Lower leg skin (tissue), 3 donors: ENCODE measurements at regions not wholly inside any gene's neighbourhood (a gene's known extent, or its start where the extent isn't known, plus 50 kb on each side); places are given as distances from the start of the nearest gene placed in this dataset.

Experiments used
- POLR2A ChIP-seq, 2 donors: fragments of 450-650 bp; IDR thresholded peaks; one replicate each; pipeline ENCODE4 v1.6.1; 2016 to 2017; ENCODE audit warnings: antibody characterized with exemption in 2 of 2, mild to moderate bottlenecking in 1 of 2, moderate library complexity in 1 of 2
- TF ChIP-seq, protein P1 (sequence below), 3 donors: fragments of 450-650 bp; IDR thresholded peaks; one replicate each; pipeline ENCODE4 v1.5.1; 2016; ENCODE audit warnings: antibody characterized with exemption in 3 of 3, mild to moderate bottlenecking in 3 of 3, moderate library complexity in 2 of 3

DNA sequence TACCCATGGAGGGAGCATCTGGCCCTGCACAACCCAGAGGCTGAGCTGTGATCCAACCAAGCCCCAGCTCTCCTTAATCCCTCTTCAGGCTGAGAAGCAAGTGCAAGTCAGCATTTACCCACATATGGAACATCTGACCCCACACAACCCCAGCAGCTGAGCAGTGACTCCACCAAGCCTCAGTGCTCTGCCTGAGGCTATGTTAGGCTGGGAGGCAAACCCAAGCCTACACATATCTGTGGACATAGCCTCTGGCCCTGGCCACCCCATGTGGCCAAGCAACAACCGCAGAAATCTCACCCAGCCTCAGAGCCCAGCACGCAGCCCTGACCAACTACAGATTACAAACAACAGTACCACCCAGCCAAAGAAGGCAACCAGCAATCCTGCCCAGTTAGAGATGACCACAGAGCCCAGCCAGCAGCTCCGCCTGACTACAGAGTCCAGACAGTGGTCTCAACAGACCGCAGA lies 142.8 kb downstream of the NUAK1 start:
- TF ChIP-seq, protein P1, sequence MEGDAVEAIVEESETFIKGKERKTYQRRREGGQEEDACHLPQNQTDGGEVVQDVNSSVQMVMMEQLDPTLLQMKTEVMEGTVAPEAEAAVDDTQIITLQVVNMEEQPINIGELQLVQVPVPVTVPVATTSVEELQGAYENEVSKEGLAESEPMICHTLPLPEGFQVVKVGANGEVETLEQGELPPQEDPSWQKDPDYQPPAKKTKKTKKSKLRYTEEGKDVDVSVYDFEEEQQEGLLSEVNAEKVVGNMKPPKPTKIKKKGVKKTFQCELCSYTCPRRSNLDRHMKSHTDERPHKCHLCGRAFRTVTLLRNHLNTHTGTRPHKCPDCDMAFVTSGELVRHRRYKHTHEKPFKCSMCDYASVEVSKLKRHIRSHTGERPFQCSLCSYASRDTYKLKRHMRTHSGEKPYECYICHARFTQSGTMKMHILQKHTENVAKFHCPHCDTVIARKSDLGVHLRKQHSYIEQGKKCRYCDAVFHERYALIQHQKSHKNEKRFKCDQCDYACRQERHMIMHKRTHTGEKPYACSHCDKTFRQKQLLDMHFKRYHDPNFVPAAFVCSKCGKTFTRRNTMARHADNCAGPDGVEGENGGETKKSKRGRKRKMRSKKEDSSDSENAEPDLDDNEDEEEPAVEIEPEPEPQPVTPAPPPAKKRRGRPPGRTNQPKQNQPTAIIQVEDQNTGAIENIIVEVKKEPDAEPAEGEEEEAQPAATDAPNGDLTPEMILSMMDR (IDR thresholded peaks at IDR 0.05) = no peak
- no peak for TF ChIP-seq POLR2A (IDR thresholded peaks at IDR 0.05)
